NOMO-1 (cell line): ENCODE measurements at regions not wholly inside any gene's neighbourhood (a gene's known extent, or its start where the extent isn't known, plus 50 kb on each side); places are given as distances from the start of the nearest gene placed in this dataset.

Experiments used
- DNase-seq, 2 experiments: peaks; one replicate each; lab custom pipeline; 2025; ENCODE audit not compliant: unreplicated experiment in 2 of 2; lab: John Stamatoyannopoulos, UW

GRCh38 chr5:4735261-4735660, 404.9 kb upstream of the ADAMTS16 start:
- no peak for DNase-seq

GRCh38 chr5:4737868-4738267, 402.3 kb upstream of the ADAMTS16 start:
- DNase-seq: no peak

- DNase-seq: no peak
Observed at GRCh38 chr5:4738298-4738697, 401.8 kb upstream of the ADAMTS16 start.

- DNase-seq: no peak
Observed at GRCh38 chr5:4740156-4740555, 400.0 kb upstream of the ADAMTS16 start.

GRCh38 chr5:4758550-4758949, 381.6 kb upstream of the ADAMTS16 start:
- DNase-seq: no peak

- no peak for DNase-seq
Observed at GRCh38 chr5:4758996-4759395, 381.1 kb upstream of the ADAMTS16 start.

GRCh38 chr5:4762316-4762715, 377.8 kb upstream of the ADAMTS16 start:
- DNase-seq: no peak

GRCh38 chr5:4765411-4765810, 374.7 kb upstream of the ADAMTS16 start:
- no peak for DNase-seq

- no peak for DNase-seq
Observed at GRCh38 chr5:4766101-4766500, 374.0 kb upstream of the ADAMTS16 start.

- DNase-seq: no peak
Observed at GRCh38 chr5:4772591-4772990, 367.5 kb upstream of the ADAMTS16 start.

- DNase-seq: no peak
Observed at GRCh38 chr5:4773827-4774317, 366.3 kb upstream of the ADAMTS16 start.

GRCh38 chr5:4777435-4777834, 362.7 kb upstream of the ADAMTS16 start:
- DNase-seq: no peak

GRCh38 chr5:4780633-4781032, 359.5 kb upstream of the ADAMTS16 start:
- DNase-seq: no peak

GRCh38 chr5:4781299-4781698, 358.8 kb upstream of the ADAMTS16 start:
- no peak for DNase-seq

- no peak for DNase-seq
Observed at GRCh38 chr5:4785971-4786370, 354.2 kb upstream of the ADAMTS16 start.

GRCh38 chr5:4797445-4797844, 342.7 kb upstream of the ADAMTS16 start:
- no peak for DNase-seq

- DNase-seq: no peak
Observed at GRCh38 chr5:4802044-4802443, 338.1 kb upstream of the ADAMTS16 start.

GRCh38 chr5:4804691-4805360, 335.3 kb upstream of the ADAMTS16 start:
- DNase-seq: no peak

GRCh38 chr5:4815002-4815401, 325.1 kb upstream of the ADAMTS16 start:
- DNase-seq: no peak

GRCh38 chr5:4817767-4818166, 322.4 kb upstream of the ADAMTS16 start:
- DNase-seq: no peak

- no peak for DNase-seq
Observed at GRCh38 chr5:4831325-4831724, 308.8 kb upstream of the ADAMTS16 start.

GRCh38 chr5:4832471-4832870, 307.7 kb upstream of the ADAMTS16 start:
- no peak for DNase-seq
